CD4-positive, alpha-beta T cell treated with Interleukin-6 at 100 ng/mL for 8 hours (primary cell): ENCODE measurements at regions not wholly inside any gene's neighbourhood (a gene's known extent, or its start where the extent isn't known, plus 50 kb on each side); places are given as distances from the start of the nearest gene placed in this dataset.
"Not testable (repeated sequence)": the region's sequence is repeated elsewhere in the genome, so short reads cannot be mapped to it uniquely, and the experiment has no call there.

Source experiments
- DNase-seq: peaks from one replicate; pipeline ENCODE4 v3.0.0-alpha.2; 2020; ENCODE audit warnings: mixed read lengths, low spot score

GRCh38 chr5:96203761-96204160 is 229.3 kb downstream of the PCSK1 start:
- no peak for DNase-seq

GRCh38 chr5:96201503-96201902 is 231.5 kb downstream of the PCSK1 start:
- DNase-seq = no peak

- no peak for DNase-seq
Measured at GRCh38 chr5:96200641-96201040, 232.4 kb downstream of the PCSK1 start.

GRCh38 chr5:96199713-96200183 is 233.3 kb downstream of the PCSK1 start:
- no peak for DNase-seq

- DNase-seq = no peak
Measured at GRCh38 chr5:96198356-96199058, 234.5 kb downstream of the PCSK1 start.

- DNase-seq = not testable (repeated sequence)
Measured at GRCh38 chr5:96197767-96198166, 235.3 kb downstream of the PCSK1 start.

GRCh38 chr5:96197347-96197746 is 235.7 kb upstream of the ELL2 start:
- no peak for DNase-seq

GRCh38 chr5:96196890-96197289 is 235.2 kb upstream of the ELL2 start:
- no peak for DNase-seq

- no peak for DNase-seq
Measured at GRCh38 chr5:96196407-96196806, 234.8 kb upstream of the ELL2 start.

- DNase-seq = no peak
Measured at GRCh38 chr5:96195123-96195522, 233.5 kb upstream of the ELL2 start.

- no peak for DNase-seq
Measured at GRCh38 chr5:96194593-96194992, 232.9 kb upstream of the ELL2 start.

GRCh38 chr5:96193946-96194345 is 232.3 kb upstream of the ELL2 start:
- DNase-seq = no peak

- DNase-seq = no peak
Measured at GRCh38 chr5:96189987-96190386, 228.3 kb upstream of the ELL2 start.

- no peak for DNase-seq
Measured at GRCh38 chr5:96189028-96189826, 227.6 kb upstream of the ELL2 start.

GRCh38 chr5:96187309-96188027 is 225.8 kb upstream of the ELL2 start:
- DNase-seq = no peak

- DNase-seq = not testable (repeated sequence)
Measured at GRCh38 chr5:96184510-96184909, 222.9 kb upstream of the ELL2 start.

- no peak for DNase-seq
Measured at GRCh38 chr5:96180684-96181435, 219.2 kb upstream of the ELL2 start.

- no peak for DNase-seq
Measured at GRCh38 chr5:96177303-96177869, 215.7 kb upstream of the ELL2 start.

GRCh38 chr5:96176022-96176421 is 214.4 kb upstream of the ELL2 start:
- no peak for DNase-seq

GRCh38 chr5:96175090-96175489 is 213.4 kb upstream of the ELL2 start:
- DNase-seq = no peak

GRCh38 chr5:96173366-96173765 is 211.7 kb upstream of the ELL2 start:
- DNase-seq = no peak

GRCh38 chr5:96172436-96172835 is 210.8 kb upstream of the ELL2 start:
- DNase-seq = no peak
